ENCODE measurements at regions not wholly inside any gene's neighbourhood (a gene's known extent, or its start where the extent isn't known, plus 50 kb on each side); places are given as distances from the start of the nearest gene placed in this dataset.

- in situ Hi-C loops (cut with HindIII; ENCODE audit: low pct_unique_long_range_greater_than_20kb, low sequenced_read_pairs), result no loop called here
- no peak for DNase-seq (ENCODE audit: low read depth, low spot score)
Measured at GRCh38 chr3:144296808-144297207, 325.2 kb downstream of the DIPK2A start.

GRCh38 chr3:144301863-144302262 is 330.2 kb downstream of the DIPK2A start:
- no peak for DNase-seq (ENCODE audit: low read depth, low spot score)
- in situ Hi-C loops (cut with HindIII; ENCODE audit: low pct_unique_long_range_greater_than_20kb, low sequenced_read_pairs), result no loop called here

GRCh38 chr3:144307951-144308350 is 336.3 kb downstream of the DIPK2A start:
- DNase-seq (ENCODE audit: low read depth, low spot score), result no peak
- in situ Hi-C loops (cut with HindIII; ENCODE audit: low pct_unique_long_range_greater_than_20kb, low sequenced_read_pairs), result no loop called here

- no peak for DNase-seq (ENCODE audit: low read depth, low spot score)
- in situ Hi-C loops (cut with HindIII; ENCODE audit: low pct_unique_long_range_greater_than_20kb, low sequenced_read_pairs), result no loop called here
Measured at GRCh38 chr3:144308396-144308795, 336.8 kb downstream of the DIPK2A start.

- DNase-seq (ENCODE audit: low read depth, low spot score), result no peak
- in situ Hi-C loops (cut with HindIII; ENCODE audit: low pct_unique_long_range_greater_than_20kb, low sequenced_read_pairs), result no loop called here
Measured at GRCh38 chr3:144312702-144313101, 341.1 kb downstream of the DIPK2A start.

- DNase-seq (ENCODE audit: low read depth, low spot score), result no peak
- in situ Hi-C loops (cut with HindIII; ENCODE audit: low pct_unique_long_range_greater_than_20kb, low sequenced_read_pairs), result no loop called here
Measured at GRCh38 chr3:144314946-144315345, 343.3 kb downstream of the DIPK2A start.

GRCh38 chr3:144317961-144318360 is 346.3 kb downstream of the DIPK2A start:
- in situ Hi-C loops (cut with HindIII; ENCODE audit: low pct_unique_long_range_greater_than_20kb, low sequenced_read_pairs), result no loop called here
- no peak for DNase-seq (ENCODE audit: low read depth, low spot score)

- in situ Hi-C loops (cut with HindIII; ENCODE audit: low pct_unique_long_range_greater_than_20kb, low sequenced_read_pairs), result no loop called here
- no peak for DNase-seq (ENCODE audit: low read depth, low spot score)
Measured at GRCh38 chr3:144324076-144324475, 352.5 kb downstream of the DIPK2A start.

- DNase-seq (ENCODE audit: low read depth, low spot score), result no peak
- in situ Hi-C loops (cut with HindIII; ENCODE audit: low pct_unique_long_range_greater_than_20kb, low sequenced_read_pairs), result no loop called here
Measured at GRCh38 chr3:144332868-144333267, 361.2 kb downstream of the DIPK2A start.

- in situ Hi-C loops (cut with HindIII; ENCODE audit: low pct_unique_long_range_greater_than_20kb, low sequenced_read_pairs), result no loop called here
- no peak for DNase-seq (ENCODE audit: low read depth, low spot score)
Measured at GRCh38 chr3:144341471-144341870, 369.8 kb downstream of the DIPK2A start.

GRCh38 chr3:144343343-144343742 is 371.7 kb downstream of the DIPK2A start:
- no peak for DNase-seq (ENCODE audit: low read depth, low spot score)
- in situ Hi-C loops (cut with HindIII; ENCODE audit: low pct_unique_long_range_greater_than_20kb, low sequenced_read_pairs), result no loop called here

- in situ Hi-C loops (cut with HindIII; ENCODE audit: low pct_unique_long_range_greater_than_20kb, low sequenced_read_pairs), result no loop called here
- DNase-seq (ENCODE audit: low read depth, low spot score), result no peak
Measured at GRCh38 chr3:144343777-144344176, 372.2 kb downstream of the DIPK2A start.

GRCh38 chr3:144344925-144345548 is 373.4 kb downstream of the DIPK2A start:
- DNase-seq (ENCODE audit: low read depth, low spot score), result no peak
- in situ Hi-C loops (cut with HindIII; ENCODE audit: low pct_unique_long_range_greater_than_20kb, low sequenced_read_pairs), result no loop called here

GRCh38 chr3:144350125-144350524 is 378.5 kb downstream of the DIPK2A start:
- in situ Hi-C loops (cut with HindIII; ENCODE audit: low pct_unique_long_range_greater_than_20kb, low sequenced_read_pairs), result no loop called here
- DNase-seq (ENCODE audit: low read depth, low spot score), result no peak

GRCh38 chr3:144351011-144351410 is 379.4 kb downstream of the DIPK2A start:
- no peak for DNase-seq (ENCODE audit: low read depth, low spot score)
- in situ Hi-C loops (cut with HindIII; ENCODE audit: low pct_unique_long_range_greater_than_20kb, low sequenced_read_pairs), result no loop called here

GRCh38 chr3:144351773-144352365 is 380.2 kb downstream of the DIPK2A start:
- in situ Hi-C loops (cut with HindIII; ENCODE audit: low pct_unique_long_range_greater_than_20kb, low sequenced_read_pairs), result no loop called here

GRCh38 chr3:144358191-144358590 is 386.6 kb downstream of the DIPK2A start:
- no peak for DNase-seq (ENCODE audit: low read depth, low spot score)
- in situ Hi-C loops (cut with HindIII; ENCODE audit: low pct_unique_long_range_greater_than_20kb, low sequenced_read_pairs), result no loop called here

More at GRCh38 chr3:144351773-144352365, 380.2 kb downstream of the DIPK2A start:
- DNase-seq (ENCODE audit: low read depth, low spot score), result no peak

- in situ Hi-C loops (cut with HindIII; ENCODE audit: low pct_unique_long_range_greater_than_20kb, low sequenced_read_pairs), result no loop called here
Measured at GRCh38 chr3:144361002-144361401, 389.4 kb downstream of the DIPK2A start.

GRCh38 chr3:144362126-144362525 is 390.5 kb downstream of the DIPK2A start:
- no peak for DNase-seq (ENCODE audit: low read depth, low spot score)
- in situ Hi-C loops (cut with HindIII; ENCODE audit: low pct_unique_long_range_greater_than_20kb, low sequenced_read_pairs), result no loop called here

More at GRCh38 chr3:144361002-144361401, 389.4 kb downstream of the DIPK2A start:
- DNase-seq (ENCODE audit: low read depth, low spot score), result no peak
